SK-N-SH (cell line): ENCODE measurements at regions not wholly inside any gene's neighbourhood (a gene's known extent, or its start where the extent isn't known, plus 50 kb on each side); places are given as distances from the start of the nearest gene placed in this dataset.

Source experiments
- CTCF ChIA-PET: fragments of 300-600, 350-600 bp; formaldehyde crosslinking; extraction: SDS; loops from one replicate; lab custom pipeline; 2021; lab: Yijun Ruan, JAX
- POLR2A ChIA-PET: fragments of 350-600 bp; sonication (Branson Sonifier 250); formaldehyde crosslinking; extraction: SDS; loops from one replicate; lab custom pipeline; 2020; ENCODE audit warnings: antibody characterized with exemption, inconsistent platforms; lab: Yijun Ruan, JAX
- DNase-seq: peaks from one replicate; pipeline ENCODE4 v3.0.0; 2012
- H2AFZ ChIP-seq: fragments of 200-600 bp; sonication (generic); 2 replicates; pipeline ENCODE4 v1.8.1; 2016; ENCODE audit warnings: antibody characterized with exemption, mild to moderate bottlenecking, low read depth
- H3F3A ChIP-seq: fragments of 200-600 bp; sonication (generic); replicated peaks from 2 replicates; pipeline ENCODE3; 2016; ENCODE audit warnings: antibody characterized with exemption, mild to moderate bottlenecking; ENCODE audit not compliant: insufficient read depth
- H3K27ac ChIP-seq, 2 experiments: fragments of 200-500 bp in 1 of 2; fragments of 200-600 bp in 1 of 2; sonication (Bioruptor generic) in 1 of 2; sonication (generic), shearing (Covaris generic) in 1 of 2; 2 replicates each; pipeline versions ENCODE4 v1.5.1 to v1.6.1; 2014 to 2016; ENCODE audit warnings: low read depth in 2 of 2, inconsistent platforms in 1 of 2, low read length in 1 of 2, mild to moderate bottlenecking in 1 of 2, mixed read lengths in 1 of 2
- H3K27me3 ChIP-seq: fragments of 200-600 bp; sonication (generic), shearing (Covaris generic); 2 replicates; pipeline ENCODE4 v1.6.1; 2016; ENCODE audit warnings: mixed run types; ENCODE audit not compliant: insufficient read depth
- H3K36me3 ChIP-seq, 2 experiments: fragments of 200-500 bp in 1 of 2; fragments of 200-600 bp in 1 of 2; sonication (Bioruptor generic) in 1 of 2; sonication (generic) in 1 of 2; replicated peaks in 1 of 2; 2 replicates each; pipeline versions ENCODE3 to v1.5.1; 2014 to 2016; ENCODE audit warnings: low read length in 1 of 2, mild to moderate bottlenecking in 1 of 2; ENCODE audit not compliant: insufficient read depth in 2 of 2, control insufficient read depth in 1 of 2
- H3K4me1 ChIP-seq, 2 experiments: fragments of 200-500 bp in 1 of 2; fragments of 200-600 bp in 1 of 2; sonication (Bioruptor generic) in 1 of 2; sonication (generic), shearing (Covaris generic) in 1 of 2; 2 replicates each; pipeline versions ENCODE4 v1.5.1 to v1.6.1; 2014 to 2016; ENCODE audit warnings: low read depth in 1 of 2, low read length in 1 of 2, mixed run types in 1 of 2; ENCODE audit not compliant: insufficient read depth in 2 of 2, control insufficient read depth in 1 of 2
- H3K4me2 ChIP-seq: fragments of 200-600 bp; sonication (generic), shearing (Covaris generic); 2 replicates; pipeline ENCODE4 v1.6.1; 2017; ENCODE audit warnings: mixed run types
- H3K4me3 ChIP-seq, 2 experiments: fragments of 200-500 bp in 1 of 2; fragments of 200-600 bp in 1 of 2; sonication (Bioruptor generic) in 1 of 2; sonication (generic), shearing (Covaris generic) in 1 of 2; 2 replicates each; pipeline versions ENCODE4 v1.5.1 to v1.8.1; 2014 to 2016; ENCODE audit warnings: low read depth in 2 of 2, inconsistent platforms in 1 of 2, low read length in 1 of 2, mild to moderate bottlenecking in 1 of 2, mixed read lengths in 1 of 2, moderate library complexity in 1 of 2
- H3K79me2 ChIP-seq: fragments of 200-600 bp; sonication (generic); 2 replicates; pipeline ENCODE4 v1.8.1; 2017; ENCODE audit warnings: mild to moderate bottlenecking; ENCODE audit not compliant: insufficient read depth
- H3K9ac ChIP-seq: fragments of 200-600 bp; sonication (generic); 2 replicates; pipeline ENCODE4 v1.6.1; 2017; ENCODE audit warnings: mixed run types
- H3K9me2 ChIP-seq: fragments of 200-600 bp; sonication (generic); 2 replicates; pipeline ENCODE4 v1.6.1; 2017; ENCODE audit warnings: mixed run types
- H3K9me3 ChIP-seq: fragments of 200-600 bp; sonication (generic); 2 replicates; pipeline ENCODE4 v1.6.1; 2017; ENCODE audit warnings: mixed run types, mild to moderate bottlenecking, moderate library complexity
- H4K20me1 ChIP-seq: fragments of 200-600 bp; sonication (generic); 2 replicates; pipeline ENCODE4 v1.6.1; 2017; ENCODE audit warnings: mild to moderate bottlenecking, mixed run types; ENCODE audit not compliant: insufficient read depth
- CHD2 ChIP-seq: fragments of 150-350 bp; IDR thresholded peaks from 2 replicates; pipeline ENCODE4 v1.6.1; 2018; ENCODE audit warnings: low read length; ENCODE audit not compliant: partially characterized antibody
- CTCF ChIP-seq: fragments of 200-600 bp; sonication (generic); IDR thresholded peaks from 2 replicates; pipeline ENCODE4 v1.6.1; 2017; ENCODE audit warnings: antibody characterized with exemption, mild to moderate bottlenecking, moderate library complexity
- EP300 ChIP-seq, 2 experiments: IDR thresholded peaks; 2 replicates each; pipeline versions ENCODE4 v1.4.0 to v1.6.1; 2012; ENCODE audit warnings: borderline replicate concordance in 1 of 2, low read depth in 1 of 2, low read length in 1 of 2
- FOXM1 ChIP-seq: IDR thresholded peaks from 2 replicates; pipeline ENCODE4 v1.4.0; 2012; ENCODE audit warnings: low read depth, mild to moderate bottlenecking
- GATA2 ChIP-seq: sonication (generic); formaldehyde crosslinking; IDR thresholded peaks from 2 replicates; pipeline ENCODE4 v1.5.0; 2020; ENCODE audit warnings: mild to moderate bottlenecking, missing genetic modification reagents
- IRF3 ChIP-seq: fragments of 150-350 bp; IDR thresholded peaks from 2 replicates; pipeline ENCODE4 v1.6.1; 2016; ENCODE audit warnings: mild to moderate bottlenecking, low read depth, low read length
- MAX ChIP-seq: IDR thresholded peaks from 2 replicates; pipeline ENCODE4 v1.4.0; 2012; ENCODE audit warnings: low read depth
- MEF2A ChIP-seq: IDR thresholded peaks from 2 replicates; pipeline ENCODE4 v1.4.0; 2012; ENCODE audit warnings: low read depth, borderline replicate concordance
- NRF1 ChIP-seq: IDR thresholded peaks from 2 replicates; pipeline ENCODE4 v1.6.1; 2012; ENCODE audit warnings: low read depth, mild to moderate bottlenecking, low read length
- RCOR1 ChIP-seq: fragments of 150-350 bp; IDR thresholded peaks from 2 replicates; pipeline ENCODE4 v1.6.1; 2017; ENCODE audit warnings: antibody characterized with exemption, low read length
- TCF12 ChIP-seq: IDR thresholded peaks from 2 replicates; pipeline ENCODE4 v1.4.0; 2012
- TEAD4 ChIP-seq: IDR thresholded peaks from 2 replicates; pipeline ENCODE4 v1.4.0; 2012; ENCODE audit warnings: mild to moderate bottlenecking, borderline replicate concordance; ENCODE audit not compliant: insufficient read depth
- USF1 ChIP-seq: IDR thresholded peaks from 2 replicates; pipeline ENCODE4 v1.4.0; 2012; ENCODE audit warnings: low read depth, borderline replicate concordance
- ZBTB33 ChIP-seq: IDR thresholded peaks from 2 replicates; pipeline ENCODE4 v1.4.0; 2012; ENCODE audit warnings: low read depth, borderline replicate concordance
- WGBS: methylation state at CpG from one replicate; pipeline ENCODE4 v1.1.6; 2017; ENCODE audit warnings: low lambda C conversion rate; 5-methylcytosine and 5-hydroxymethylcytosine counted together

GRCh38 chr3:64438812-64439211 is 213.5 kb upstream of the PRICKLE2 start:
- H3K27ac ChIP-seq, result no peak overlapping the region
- H3F3A ChIP-seq, result peaks cover 3% of the 10 kb centered on the region
- CTCF ChIA-PET, result interaction anchor here (0.9 to 1.3 kb wide), 3 partner anchors 45 to 409 kb away, joined by 3 to 4 read pairs (median 3); no protein-coding TSS in a partner anchor
- no peaks in the 10 kb centered on the region for H3K27me3 ChIP-seq
- no peak for DNase-seq
- peaks cover 0 to 21% of the 10 kb centered on the region in 2 experiments; a peak in 2 of 4 replicates for H3K4me1 ChIP-seq
- H3K4me3 ChIP-seq, result no peak overlapping the region
- H3K9me2 ChIP-seq, result no peaks in the 10 kb centered on the region
- no peak overlapping the region for H3K9ac ChIP-seq
- no peak for TF ChIP-seq TEAD4
- no peak for TF ChIP-seq EP300 (IDR thresholded peaks at IDR 0.05; ENCODE audit: borderline replicate concordance in 1 of 2, low read depth in 1 of 2, low read length in 1 of 2)
- TF ChIP-seq RCOR1, result no peak
- TF ChIP-seq USF1, result no peak
- TF ChIP-seq CHD2, result no peak
- no peak for TF ChIP-seq NRF1
- TF ChIP-seq GATA2 (CRISPR knock-in tag), result no peak
- TF ChIP-seq FOXM1, result no peak
- TF ChIP-seq ZBTB33, result no peak
- no peak for TF ChIP-seq MAX
- TF ChIP-seq MEF2A, result no peak
- no peak for TF ChIP-seq TCF12
- TF ChIP-seq IRF3, result no peak
- TF ChIP-seq CTCF, result no peak
- TF ChIP-seq, all 33 proteins: peak for 0
- POLR2A ChIA-PET, result no interaction called here
- Histone ChIP-seq H3K9me3 (no peaks in the 10 kb centered on the region), H4K20me1 (no peaks in the 10 kb centered on the region), H2AFZ (no peak overlapping the region), H3K79me2 (no peaks in the 10 kb centered on the region), H3K36me3 (no peaks in the 10 kb centered on the region), H3K4me2 (no peak overlapping the region)
- WGBS, result 87% methylated on average over 7 of the region's 7 CpGs
